SHP77 (cell line): ENCODE measurements at regions not wholly inside any gene's neighbourhood (a gene's known extent, or its start where the extent isn't known, plus 50 kb on each side); places are given as distances from the start of the nearest gene placed in this dataset.

ENCODE experiments used
- DNase-seq, 2 experiments: peaks; one replicate each; lab custom pipeline; 2025; lab: John Stamatoyannopoulos, UW

GRCh38 chr12:41932470-41932991, 212.1 kb downstream of the GXYLT1 start:
- peak; percentile 35 to 70 for DNase-seq

- no peak for DNase-seq
Observed at GRCh38 chr12:41930866-41931437, 213.7 kb downstream of the GXYLT1 start.

GRCh38 chr12:41924111-41924510, 220.6 kb downstream of the GXYLT1 start:
- DNase-seq, result no peak

- no peak for DNase-seq
Observed at GRCh38 chr12:41923351-41923750, 221.3 kb downstream of the GXYLT1 start.

- no peak for DNase-seq
Observed at GRCh38 chr12:41920355-41920754, 224.3 kb downstream of the GXYLT1 start.

- DNase-seq, result peak; percentile 46 to 49
Observed at GRCh38 chr12:41919526-41920261, 225.0 kb downstream of the GXYLT1 start.

GRCh38 chr12:41919048-41919447, 225.6 kb downstream of the GXYLT1 start:
- DNase-seq, result no peak

GRCh38 chr12:41917938-41918341, 226.7 kb downstream of the GXYLT1 start:
- no peak for DNase-seq

GRCh38 chr12:41917181-41917580, 227.5 kb downstream of the GXYLT1 start:
- no peak for DNase-seq

GRCh38 chr12:41910578-41911320, 233.9 kb downstream of the GXYLT1 start:
- DNase-seq, result no peak

- no peak for DNase-seq
Observed at GRCh38 chr12:41908206-41908605, 236.5 kb downstream of the GXYLT1 start.

- no peak for DNase-seq
Observed at GRCh38 chr12:41907550-41907949, 237.1 kb downstream of the GXYLT1 start.

- DNase-seq, result no peak
Observed at GRCh38 chr12:41907021-41907420, 237.7 kb downstream of the GXYLT1 start.

- DNase-seq, result no peak
Observed at GRCh38 chr12:41905759-41906297, 238.8 kb downstream of the GXYLT1 start.

- no peak for DNase-seq
Observed at GRCh38 chr12:41905073-41905758, 239.5 kb downstream of the GXYLT1 start.

GRCh38 chr12:41904041-41904440, 240.6 kb downstream of the GXYLT1 start:
- no peak for DNase-seq

- DNase-seq, result no peak
Observed at GRCh38 chr12:41903014-41903708, 241.5 kb downstream of the GXYLT1 start.

GRCh38 chr12:41899577-41899976, 245.1 kb downstream of the GXYLT1 start:
- no peak for DNase-seq

GRCh38 chr12:41897593-41897992, 247.1 kb downstream of the GXYLT1 start:
- DNase-seq, result no peak

- no peak for DNase-seq
Observed at GRCh38 chr12:41893491-41893890, 251.2 kb downstream of the GXYLT1 start.

- no peak for DNase-seq
Observed at GRCh38 chr12:41892302-41892701, 252.4 kb downstream of the GXYLT1 start.
